ENCODE measurements at regions not wholly inside any gene's neighbourhood (a gene's known extent, or its start where the extent isn't known, plus 50 kb on each side); places are given as distances from the start of the nearest gene placed in this dataset.
"Not testable (repeated sequence)": the region's sequence is repeated elsewhere in the genome, so short reads cannot be mapped to it uniquely, and the experiment has no call there.

GRCh38 chr15:69601711-69602504 is 149.3 kb downstream of the RPLP1 start:
- DNase-seq (ENCODE audit: low read depth, low spot score) = no peak

- no peak for DNase-seq (ENCODE audit: low read depth, low spot score)
Measured at GRCh38 chr15:69602921-69603320, 150.3 kb downstream of the RPLP1 start.

- no peak for DNase-seq (ENCODE audit: low read depth, low spot score)
Measured at GRCh38 chr15:69603369-69604071, 150.9 kb downstream of the RPLP1 start.

GRCh38 chr15:69604072-69604411 is 151.4 kb downstream of the RPLP1 start:
- no peak for DNase-seq (ENCODE audit: low read depth, low spot score)

GRCh38 chr15:69606144-69606543 is 153.5 kb downstream of the RPLP1 start:
- no peak for DNase-seq (ENCODE audit: low read depth, low spot score)

GRCh38 chr15:69606921-69607500 is 154.4 kb downstream of the RPLP1 start:
- DNase-seq (ENCODE audit: low read depth, low spot score) = no peak

- DNase-seq (ENCODE audit: low read depth, low spot score) = no peak
Measured at GRCh38 chr15:69608661-69609060, 156.0 kb downstream of the RPLP1 start.

GRCh38 chr15:69609176-69609575 is 156.6 kb downstream of the RPLP1 start:
- DNase-seq (ENCODE audit: low read depth, low spot score) = no peak

- no peak for DNase-seq (ENCODE audit: low read depth, low spot score)
Measured at GRCh38 chr15:69609776-69610175, 157.2 kb downstream of the RPLP1 start.

GRCh38 chr15:69610277-69610676 is 157.7 kb downstream of the RPLP1 start:
- DNase-seq (ENCODE audit: low read depth, low spot score) = no peak

- no peak for DNase-seq (ENCODE audit: low read depth, low spot score)
Measured at GRCh38 chr15:69610858-69611257, 158.2 kb downstream of the RPLP1 start.

GRCh38 chr15:69612112-69612511 is 159.5 kb downstream of the RPLP1 start:
- no peak for DNase-seq (ENCODE audit: low read depth, low spot score)

GRCh38 chr15:69613182-69613581 is 160.6 kb downstream of the RPLP1 start:
- no peak for DNase-seq (ENCODE audit: low read depth, low spot score)

GRCh38 chr15:69613988-69614387 is 161.4 kb downstream of the RPLP1 start:
- no peak for DNase-seq (ENCODE audit: low read depth, low spot score)

GRCh38 chr15:69615736-69616135 is 163.1 kb downstream of the RPLP1 start:
- no peak for DNase-seq (ENCODE audit: low read depth, low spot score)

GRCh38 chr15:69616558-69616957 is 163.9 kb downstream of the RPLP1 start:
- DNase-seq (ENCODE audit: low read depth, low spot score) = no peak

GRCh38 chr15:69617144-69617543 is 164.5 kb downstream of the RPLP1 start:
- DNase-seq (ENCODE audit: low read depth, low spot score) = not testable (repeated sequence)

- no peak for DNase-seq (ENCODE audit: low read depth, low spot score)
Measured at GRCh38 chr15:69623392-69624154, 171.0 kb downstream of the RPLP1 start.

GRCh38 chr15:69624155-69624520 is 171.5 kb downstream of the RPLP1 start:
- DNase-seq (ENCODE audit: low read depth, low spot score) = no peak

GRCh38 chr15:69624816-69625215 is 172.2 kb downstream of the RPLP1 start:
- no peak for DNase-seq (ENCODE audit: low read depth, low spot score)

GRCh38 chr15:69625328-69625727 is 172.7 kb downstream of the RPLP1 start:
- no peak for DNase-seq (ENCODE audit: low read depth, low spot score)

Measured in activated naive CD8-positive, alpha-beta T cell treated with anti-CD3 and anti-CD28 coated beads, Interleukin-2, amount 50 U/mL, for 16 hours (primary cell).